Gastroesophageal sphincter (tissue), 4 donors: ENCODE measurements at regions not wholly inside any gene's neighbourhood (a gene's known extent, or its start where the extent isn't known, plus 50 kb on each side); places are given as distances from the start of the nearest gene placed in this dataset.

Experiments
- ATAC-seq: fragments of 150-250 bp; one replicate; pipeline ENCODE4 v1.9.1; 2016; ENCODE audit warnings: mild to moderate bottlenecking, moderate library complexity
- H3K27ac ChIP-seq, 4 donors: fragments of 200-600 bp; sonication (generic) in 3 of 4; 1 replicate in 3 of 4; 2 replicates in 1 of 4; pipeline ENCODE4 v1.5.1; 2016 to 2019
- H3K27me3 ChIP-seq: fragments of 200-600 bp; sonication (generic); one replicate; pipeline ENCODE4 v1.5.1; 2019
- H3K36me3 ChIP-seq, 2 donors: fragments of 200-600 bp; sonication (generic); one replicate each; pipeline ENCODE4 v1.5.1; 2019; ENCODE audit warnings: control low read depth in 1 of 2
- H3K4me1 ChIP-seq, 3 donors: fragments of 200-600 bp; sonication (generic); 1 replicate in 2 of 3; 2 replicates in 1 of 3; pipeline ENCODE4 v1.5.1; 2016 to 2019; ENCODE audit warnings: control low read depth in 2 of 3
- H3K4me3 ChIP-seq, 2 donors: fragments of 200-600 bp; sonication (generic); one replicate each; pipeline ENCODE4 v1.5.1; 2019; ENCODE audit warnings: mild to moderate bottlenecking in 1 of 2, moderate library complexity in 1 of 2
- H3K9me3 ChIP-seq, 3 donors: fragments of 200-600 bp; sonication (generic); one replicate each; pipeline ENCODE4 v1.5.1; 2017 to 2019; ENCODE audit warnings: control low read depth in 2 of 3
- CTCF ChIP-seq, 4 experiments: fragments of 200-600 bp in 2 of 4; fragments of 450-650 bp in 2 of 4; sonication (generic) in 1 of 4; IDR thresholded peaks; one replicate each; pipeline ENCODE4 v1.5.1; 2017 to 2019; ENCODE audit warnings: antibody characterized with exemption in 4 of 4, mild to moderate bottlenecking in 2 of 4, moderate library complexity in 2 of 4
- EP300 ChIP-seq: sonication (generic); formaldehyde crosslinking; IDR thresholded peaks from one replicate; pipeline ENCODE4 v1.6.1; 2017; ENCODE audit warnings: antibody characterized with exemption, mild to moderate bottlenecking
- POLR2A ChIP-seq, 2 donors: fragments of 450-650 bp; IDR thresholded peaks; one replicate each; pipeline ENCODE4 v1.6.1; 2017; ENCODE audit warnings: antibody characterized with exemption in 2 of 2, mild to moderate bottlenecking in 2 of 2, moderate library complexity in 1 of 2
- POLR2AphosphoS5 ChIP-seq: sonication (generic); formaldehyde crosslinking; IDR thresholded peaks from one replicate; pipeline ENCODE4 v1.6.1; 2017; ENCODE audit warnings: antibody characterized with exemption
- WGBS, 2 donors: methylation state at CpG; one replicate each; pipeline ENCODE4 v1.1.5; 2018; ENCODE audit warnings: low coverage in 1 of 2; 5-methylcytosine and 5-hydroxymethylcytosine counted together

GRCh38 chr5:103962023-103962422 is 399.4 kb upstream of the NUDT12 start:
- no peak overlapping the region for H3K4me3 ChIP-seq
- WGBS, 2 donors = 62 to 100% methylated on average over 1 of the region's 1 CpG
- no peak for ATAC-seq
- no peaks in the 10 kb centered on the region for H3K4me1 ChIP-seq
- no peaks in the 10 kb centered on the region for H3K27me3 ChIP-seq
- H3K9me3 ChIP-seq = peaks cover 0 to 14% (median 0%) of the 10 kb centered on the region in 3 donors
- no peak overlapping the region for H3K27ac ChIP-seq
- TF ChIP-seq POLR2AphosphoS5 (no peak), EP300 (no peak), POLR2A (IDR thresholded peaks at IDR 0.05) (no peak), CTCF (IDR thresholded peaks at IDR 0.05) (no peak)
- H3K36me3 ChIP-seq = no peaks in the 10 kb centered on the region

GRCh38 chr5:103953601-103954382 is 391.2 kb upstream of the NUDT12 start:
- Histone ChIP-seq H3K27ac (no peak overlapping the region), H3K36me3 (no peaks in the 10 kb centered on the region), H3K9me3 (peaks cover 0 to 8% (median 0%) of the 10 kb centered on the region in 3 donors), H3K4me3 (no peak overlapping the region), H3K27me3 (no peaks in the 10 kb centered on the region), H3K4me1 (no peaks in the 10 kb centered on the region)
- peak; percentile 31 for ATAC-seq
- TF ChIP-seq CTCF (IDR thresholded peaks at IDR 0.05) = no peak
- no peak for TF ChIP-seq POLR2AphosphoS5
- TF ChIP-seq POLR2A (IDR thresholded peaks at IDR 0.05) = no peak
- no peak for TF ChIP-seq EP300
- WGBS, 2 donors = 90 to 98% methylated on average over 2 to 7 of the region's 47 CpGs

DNA sequence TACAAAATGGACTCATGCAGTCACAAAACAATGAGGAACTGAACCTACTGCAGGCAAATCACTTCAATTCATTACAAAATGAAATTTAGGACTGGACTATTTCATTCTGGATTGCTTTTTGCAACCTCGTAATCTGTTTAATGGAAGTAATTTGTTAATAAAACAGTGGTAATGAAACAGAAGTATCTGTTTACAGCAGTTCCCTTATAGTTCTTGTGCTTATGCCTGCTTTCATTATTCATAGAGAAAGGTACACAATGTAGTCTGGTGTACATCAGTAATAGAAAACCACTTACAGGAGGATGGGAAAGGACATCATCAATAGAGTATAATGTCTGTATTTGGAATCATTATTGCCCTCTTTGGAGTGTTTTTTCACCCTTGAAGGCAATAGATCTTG is 389.2 kb upstream of the NUDT12 start:
- no peak for ATAC-seq
- Histone ChIP-seq H3K4me1 (no peaks in the 10 kb centered on the region), H3K4me3 (no peak overlapping the region), H3K9me3 (peaks cover 0 to 8% (median 0%) of the 10 kb centered on the region in 3 donors), H3K27me3 (no peaks in the 10 kb centered on the region), H3K27ac (no peak overlapping the region), H3K36me3 (no peaks in the 10 kb centered on the region)
- TF ChIP-seq CTCF (IDR thresholded peaks at IDR 0.05) = no peak
- no peak for TF ChIP-seq EP300
- no peak for TF ChIP-seq POLR2AphosphoS5
- 64 to 78% methylated on average over 1 of the region's 1 CpG for WGBS, 2 donors

DNA sequence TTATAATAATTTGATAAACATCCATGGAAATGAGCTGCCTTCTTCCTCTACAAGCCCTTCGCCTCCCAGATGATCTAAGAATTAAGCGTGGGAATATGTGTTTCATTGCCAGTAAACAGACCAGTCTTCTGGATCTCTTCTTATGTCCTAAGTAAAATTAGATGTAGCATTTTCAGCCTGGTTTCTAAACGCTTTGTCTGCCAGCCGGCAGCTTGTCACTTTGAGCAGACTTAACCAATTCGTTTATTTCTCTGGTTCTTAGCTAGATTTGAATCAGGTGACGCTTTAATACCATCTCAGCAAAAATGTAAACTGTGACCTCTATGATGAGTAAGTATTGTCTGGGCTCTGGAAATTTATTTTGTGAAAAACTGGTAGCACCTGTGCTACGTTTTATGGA is 380.6 kb upstream of the NUDT12 start:
- no peaks in the 10 kb centered on the region for H3K9me3 ChIP-seq
- H3K4me1 ChIP-seq = no peaks in the 10 kb centered on the region
- H3K27ac ChIP-seq = no peak overlapping the region
- TF ChIP-seq POLR2A (IDR thresholded peaks at IDR 0.05) = no peak
- no peak for TF ChIP-seq POLR2AphosphoS5
- TF ChIP-seq EP300 = no peak
- TF ChIP-seq CTCF (IDR thresholded peaks at IDR 0.05) = no peak
- no peak overlapping the region for H3K4me3 ChIP-seq
- no peaks in the 10 kb centered on the region for H3K27me3 ChIP-seq
- WGBS, 2 donors = 28 to 54% methylated on average over 7 of the region's 7 CpGs
- no peaks in the 10 kb centered on the region for H3K36me3 ChIP-seq
- ATAC-seq = no peak

DNA sequence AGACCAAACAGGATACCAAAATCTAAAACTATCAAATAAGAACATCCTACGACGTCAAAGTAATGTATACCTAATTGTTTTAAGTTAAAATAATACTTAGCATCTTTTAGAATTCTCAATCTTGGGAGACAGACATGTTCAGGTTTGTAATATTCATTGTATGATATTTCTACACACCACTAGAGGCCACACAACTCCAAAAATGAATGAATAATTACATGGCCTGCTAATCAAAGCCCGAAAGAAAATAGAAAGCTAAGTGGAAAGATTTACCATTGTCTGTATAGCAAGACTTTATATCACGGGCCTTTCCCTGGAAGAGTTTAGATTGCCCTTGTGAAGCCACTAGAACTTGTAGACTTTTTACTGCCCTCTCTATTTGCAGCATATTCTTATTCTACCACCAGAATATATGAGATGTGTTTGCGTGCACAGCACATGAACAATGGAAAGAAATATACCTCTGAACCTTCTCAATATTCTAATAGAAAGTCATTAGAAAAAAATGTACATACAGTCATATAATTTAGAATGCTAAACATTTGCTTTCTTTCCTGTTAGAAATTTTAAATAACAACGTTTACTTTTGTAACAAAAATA is 380.1 kb upstream of the NUDT12 start:
- ATAC-seq = no peak
- TF ChIP-seq POLR2A (IDR thresholded peaks at IDR 0.05) = no peak
- TF ChIP-seq EP300 = no peak
- TF ChIP-seq POLR2AphosphoS5 = no peak
- no peak for TF ChIP-seq CTCF (IDR thresholded peaks at IDR 0.05)
- H3K4me1 ChIP-seq = no peaks in the 10 kb centered on the region
- H3K27ac ChIP-seq = no peak overlapping the region
- H3K9me3 ChIP-seq = no peaks in the 10 kb centered on the region
- no peaks in the 10 kb centered on the region for H3K27me3 ChIP-seq
- no peaks in the 10 kb centered on the region for H3K36me3 ChIP-seq
- no peak overlapping the region for H3K4me3 ChIP-seq
- 63 to 64% methylated on average over 5 to 6 of the region's 6 CpGs for WGBS, 2 donors
